ENCODE measurements at regions not wholly inside any gene's neighbourhood (a gene's known extent, or its start where the extent isn't known, plus 50 kb on each side); places are given as distances from the start of the nearest gene placed in this dataset.

DNA sequence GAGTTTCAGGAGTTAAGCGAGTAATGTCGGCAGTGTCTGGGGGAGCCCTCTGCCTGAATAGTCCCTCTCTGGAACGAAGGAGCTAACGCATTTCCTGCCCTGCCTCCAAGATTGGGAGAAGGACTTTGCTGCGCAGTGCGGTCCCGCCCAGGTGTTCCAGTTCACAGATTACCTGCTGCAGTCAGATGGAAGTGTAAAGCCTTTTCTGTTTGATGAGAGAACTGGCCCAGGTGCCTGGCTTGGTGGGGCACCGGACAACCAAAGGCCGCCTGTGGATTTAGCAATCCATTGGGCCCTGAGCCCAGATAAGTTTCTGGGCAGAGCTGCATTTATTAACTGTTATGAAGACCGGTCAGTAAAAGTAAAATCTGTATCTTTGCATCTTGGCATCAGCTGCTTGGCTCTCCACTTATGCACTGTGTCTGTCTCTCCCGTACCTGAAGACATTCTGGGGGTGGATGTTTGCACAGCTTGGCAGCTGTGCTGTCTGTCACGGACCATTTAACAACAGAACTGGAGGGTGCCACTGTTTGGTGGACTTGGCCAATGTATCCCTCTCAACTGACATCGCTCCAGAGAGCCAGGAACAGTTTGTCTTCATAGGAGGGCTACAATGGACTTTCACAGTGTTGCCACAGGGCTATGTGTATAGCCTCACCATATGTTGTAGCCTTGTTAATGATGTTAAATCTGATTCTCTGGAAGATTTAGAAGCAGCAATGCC lies 654.7 kb upstream of the ZWINT start:
- no peak overlapping the region for H3K4me3 ChIP-seq (ENCODE audit: low read depth, low read length)
- no peak for DNase-seq (ENCODE audit: low read depth)
- TF ChIP-seq, protein P1, sequence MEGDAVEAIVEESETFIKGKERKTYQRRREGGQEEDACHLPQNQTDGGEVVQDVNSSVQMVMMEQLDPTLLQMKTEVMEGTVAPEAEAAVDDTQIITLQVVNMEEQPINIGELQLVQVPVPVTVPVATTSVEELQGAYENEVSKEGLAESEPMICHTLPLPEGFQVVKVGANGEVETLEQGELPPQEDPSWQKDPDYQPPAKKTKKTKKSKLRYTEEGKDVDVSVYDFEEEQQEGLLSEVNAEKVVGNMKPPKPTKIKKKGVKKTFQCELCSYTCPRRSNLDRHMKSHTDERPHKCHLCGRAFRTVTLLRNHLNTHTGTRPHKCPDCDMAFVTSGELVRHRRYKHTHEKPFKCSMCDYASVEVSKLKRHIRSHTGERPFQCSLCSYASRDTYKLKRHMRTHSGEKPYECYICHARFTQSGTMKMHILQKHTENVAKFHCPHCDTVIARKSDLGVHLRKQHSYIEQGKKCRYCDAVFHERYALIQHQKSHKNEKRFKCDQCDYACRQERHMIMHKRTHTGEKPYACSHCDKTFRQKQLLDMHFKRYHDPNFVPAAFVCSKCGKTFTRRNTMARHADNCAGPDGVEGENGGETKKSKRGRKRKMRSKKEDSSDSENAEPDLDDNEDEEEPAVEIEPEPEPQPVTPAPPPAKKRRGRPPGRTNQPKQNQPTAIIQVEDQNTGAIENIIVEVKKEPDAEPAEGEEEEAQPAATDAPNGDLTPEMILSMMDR (conservative IDR thresholded peaks at IDR 0.05; ENCODE audit: low read depth, low read length) = no peak

DNA sequence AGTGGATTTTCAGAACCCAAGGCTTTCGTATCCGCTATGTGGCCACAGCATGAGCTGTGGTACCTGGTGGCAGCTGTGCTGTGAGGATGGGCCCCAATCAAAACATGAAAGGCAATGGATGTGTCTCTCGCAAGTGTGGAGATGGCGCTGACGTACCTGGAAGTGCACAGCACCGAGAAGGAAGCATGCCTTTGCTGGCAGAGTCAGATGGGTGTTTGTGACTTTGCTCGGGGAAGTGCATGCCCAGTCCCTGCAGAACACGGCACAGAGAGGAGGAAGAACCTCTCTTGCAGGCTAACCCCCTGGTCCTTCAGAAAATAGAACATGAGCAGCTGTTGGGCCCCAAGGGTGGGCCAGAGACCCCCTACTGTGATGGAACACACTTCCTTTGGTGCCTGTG lies 654.1 kb upstream of the ZWINT start:
- TF ChIP-seq, protein P1 (conservative IDR thresholded peaks at IDR 0.05; ENCODE audit: low read depth, low read length) = no peak
- DNase-seq (ENCODE audit: low read depth) = no peak
- no peak overlapping the region for H3K4me3 ChIP-seq (ENCODE audit: low read depth, low read length)

GRCh38 chr10:57014758-57015157 lies 653.7 kb upstream of the ZWINT start:
- TF ChIP-seq, protein P1 (conservative IDR thresholded peaks at IDR 0.05; ENCODE audit: low read depth, low read length) = no peak
- DNase-seq (ENCODE audit: low read depth) = no peak

DNA sequence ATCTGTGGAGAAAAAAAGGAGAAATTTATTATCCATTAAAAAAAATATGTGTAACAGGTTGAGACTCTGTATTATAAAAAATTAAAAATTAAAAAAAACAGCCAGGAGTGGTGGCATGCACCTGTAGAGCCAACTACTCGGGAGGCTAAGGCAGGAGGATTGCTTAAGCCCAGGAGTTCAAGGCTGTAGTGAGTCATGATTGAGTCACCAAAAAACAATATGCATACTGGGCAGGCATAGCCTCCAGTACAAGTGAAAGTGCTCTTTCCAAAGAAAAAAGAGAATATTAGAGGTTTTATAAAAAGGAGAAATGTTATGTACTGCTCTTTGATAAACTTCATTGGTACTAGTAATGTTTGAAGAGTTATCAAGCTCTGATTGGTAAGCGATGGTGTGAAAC lies 647.1 kb upstream of the ZWINT start:
- H3K4me3 ChIP-seq (ENCODE audit: low read depth, low read length) = no peak overlapping the region
- DNase-seq (ENCODE audit: low read depth) = no peak

More at GRCh38 chr10:57014758-57015157, 653.7 kb upstream of the ZWINT start:
- no peak overlapping the region for H3K4me3 ChIP-seq (ENCODE audit: low read depth, low read length)

GRCh38 chr10:56991591-56992069 lies 630.6 kb upstream of the ZWINT start:
- DNase-seq (ENCODE audit: low read depth) = no peak
- H3K4me3 ChIP-seq (ENCODE audit: low read depth, low read length) = no peak overlapping the region
- TF ChIP-seq, protein P1 (conservative IDR thresholded peaks at IDR 0.05; ENCODE audit: low read depth, low read length) = no peak

More for the DNA sequence above, 647.1 kb upstream of the ZWINT start:
- TF ChIP-seq, protein P1 (conservative IDR thresholded peaks at IDR 0.05; ENCODE audit: low read depth, low read length) = no peak

GRCh38 chr10:56975513-56975912 lies 614.5 kb upstream of the ZWINT start:
- no peak for DNase-seq (ENCODE audit: low read depth)
- no peak overlapping the region for H3K4me3 ChIP-seq (ENCODE audit: low read depth, low read length)
- TF ChIP-seq, protein P1 (conservative IDR thresholded peaks at IDR 0.05; ENCODE audit: low read depth, low read length) = no peak

DNA sequence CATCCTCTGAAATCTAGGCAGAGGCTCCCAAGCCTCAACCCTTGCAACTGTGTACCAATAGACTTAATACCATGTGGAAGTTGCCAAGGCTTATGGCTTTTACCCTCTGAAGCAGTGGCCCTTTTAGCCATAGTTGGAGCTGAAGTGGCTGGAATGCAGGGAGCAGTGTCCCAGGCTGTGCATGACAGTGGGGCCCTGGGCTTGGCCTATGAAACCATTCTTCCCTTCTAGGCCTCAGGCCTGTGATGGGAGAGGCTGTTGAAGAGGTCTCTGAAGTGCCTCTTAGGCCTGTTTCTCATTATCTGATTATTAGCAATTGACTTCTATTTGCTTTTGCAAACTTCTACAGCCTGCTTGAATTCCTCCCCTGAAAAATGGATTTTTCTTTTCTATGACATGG lies 612.7 kb upstream of the ZWINT start:
- no peak overlapping the region for H3K4me3 ChIP-seq (ENCODE audit: low read depth, low read length)
- TF ChIP-seq, protein P1 (conservative IDR thresholded peaks at IDR 0.05; ENCODE audit: low read depth, low read length) = no peak
- no peak for DNase-seq (ENCODE audit: low read depth)

Data from epithelial cell of proximal tubule (primary cell).